ENCODE measurements at regions not wholly inside any gene's neighbourhood (a gene's known extent, or its start where the extent isn't known, plus 50 kb on each side); places are given as distances from the start of the nearest gene placed in this dataset.
"Not testable (repeated sequence)": the region's sequence is repeated elsewhere in the genome, so short reads cannot be mapped to it uniquely, and the experiment has no call there.

DNA sequence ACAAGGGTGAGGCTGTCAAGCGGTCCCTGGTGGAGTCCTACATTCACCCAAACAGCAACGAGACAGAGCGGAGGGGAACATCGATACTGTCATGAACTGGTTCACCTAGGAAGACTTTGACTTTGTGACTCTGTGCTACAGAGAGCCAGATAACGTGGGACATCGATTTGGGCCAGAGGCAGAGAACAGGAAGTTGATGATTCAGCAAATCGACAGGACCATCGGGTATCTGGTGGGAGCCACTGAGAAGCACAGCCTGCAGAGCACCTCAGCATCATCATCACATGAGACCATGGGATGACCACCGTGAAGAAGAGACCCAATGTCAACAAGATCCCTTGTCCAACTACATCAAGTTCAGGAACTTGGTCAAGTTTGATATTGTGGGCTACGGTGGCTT is 104.1 kb upstream of the DRD5 start:
- TF ChIP-seq, protein P1, sequence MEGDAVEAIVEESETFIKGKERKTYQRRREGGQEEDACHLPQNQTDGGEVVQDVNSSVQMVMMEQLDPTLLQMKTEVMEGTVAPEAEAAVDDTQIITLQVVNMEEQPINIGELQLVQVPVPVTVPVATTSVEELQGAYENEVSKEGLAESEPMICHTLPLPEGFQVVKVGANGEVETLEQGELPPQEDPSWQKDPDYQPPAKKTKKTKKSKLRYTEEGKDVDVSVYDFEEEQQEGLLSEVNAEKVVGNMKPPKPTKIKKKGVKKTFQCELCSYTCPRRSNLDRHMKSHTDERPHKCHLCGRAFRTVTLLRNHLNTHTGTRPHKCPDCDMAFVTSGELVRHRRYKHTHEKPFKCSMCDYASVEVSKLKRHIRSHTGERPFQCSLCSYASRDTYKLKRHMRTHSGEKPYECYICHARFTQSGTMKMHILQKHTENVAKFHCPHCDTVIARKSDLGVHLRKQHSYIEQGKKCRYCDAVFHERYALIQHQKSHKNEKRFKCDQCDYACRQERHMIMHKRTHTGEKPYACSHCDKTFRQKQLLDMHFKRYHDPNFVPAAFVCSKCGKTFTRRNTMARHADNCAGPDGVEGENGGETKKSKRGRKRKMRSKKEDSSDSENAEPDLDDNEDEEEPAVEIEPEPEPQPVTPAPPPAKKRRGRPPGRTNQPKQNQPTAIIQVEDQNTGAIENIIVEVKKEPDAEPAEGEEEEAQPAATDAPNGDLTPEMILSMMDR (IDR thresholded peaks at IDR 0.05 in 2 of 3, conservative IDR thresholded peaks at IDR 0.05 in 1 of 3; ENCODE audit: control insufficient read depth in 2 of 3, extremely low read depth in 1 of 3, insufficient read depth in 1 of 3, low read depth in 3 of 3, low read length in 3 of 3), result not testable (repeated sequence)
- not testable (repeated sequence) for TF ChIP-seq EP300 (IDR thresholded peaks at IDR 0.05; ENCODE audit: borderline replicate concordance in 1 of 2, control insufficient read depth in 1 of 2, low read depth in 2 of 2, low read length in 2 of 2); NBN (IDR thresholded peaks at IDR 0.05)
- TF ChIP-seq, protein P2, sequence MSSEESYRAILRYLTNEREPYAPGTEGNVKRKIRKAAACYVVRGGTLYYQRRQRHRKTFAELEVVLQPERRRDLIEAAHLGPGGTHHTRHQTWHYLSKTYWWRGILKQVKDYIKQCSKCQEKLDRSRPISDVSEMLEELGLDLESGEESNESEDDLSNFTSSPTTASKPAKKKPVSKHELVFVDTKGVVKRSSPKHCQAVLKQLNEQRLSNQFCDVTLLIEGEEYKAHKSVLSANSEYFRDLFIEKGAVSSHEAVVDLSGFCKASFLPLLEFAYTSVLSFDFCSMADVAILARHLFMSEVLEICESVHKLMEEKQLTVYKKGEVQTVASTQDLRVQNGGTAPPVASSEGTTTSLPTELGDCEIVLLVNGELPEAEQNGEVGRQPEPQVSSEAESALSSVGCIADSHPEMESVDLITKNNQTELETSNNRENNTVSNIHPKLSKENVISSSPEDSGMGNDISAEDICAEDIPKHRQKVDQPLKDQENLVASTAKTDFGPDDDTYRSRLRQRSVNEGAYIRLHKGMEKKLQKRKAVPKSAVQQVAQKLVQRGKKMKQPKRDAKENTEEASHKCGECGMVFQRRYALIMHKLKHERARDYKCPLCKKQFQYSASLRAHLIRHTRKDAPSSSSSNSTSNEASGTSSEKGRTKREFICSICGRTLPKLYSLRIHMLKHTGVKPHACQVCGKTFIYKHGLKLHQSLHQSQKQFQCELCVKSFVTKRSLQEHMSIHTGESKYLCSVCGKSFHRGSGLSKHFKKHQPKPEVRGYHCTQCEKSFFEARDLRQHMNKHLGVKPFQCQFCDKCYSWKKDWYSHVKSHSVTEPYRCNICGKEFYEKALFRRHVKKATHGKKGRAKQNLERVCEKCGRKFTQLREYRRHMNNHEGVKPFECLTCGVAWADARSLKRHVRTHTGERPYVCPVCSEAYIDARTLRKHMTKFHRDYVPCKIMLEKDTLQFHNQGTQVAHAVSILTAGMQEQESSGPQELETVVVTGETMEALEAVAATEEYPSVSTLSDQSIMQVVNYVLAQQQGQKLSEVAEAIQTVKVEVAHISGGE (CRISPR knock-in tag; IDR thresholded peaks at IDR 0.05), result not testable (repeated sequence)
